GM12878 (cell line): ENCODE measurements at regions not wholly inside any gene's neighbourhood (a gene's known extent, or its start where the extent isn't known, plus 50 kb on each side); places are given as distances from the start of the nearest gene placed in this dataset.

ENCODE experiments used
- ATAC-seq: fragments of 200-7000 bp; cut with Tn5 transposase; 3 replicates; pipeline ENCODE4 v1.9.1; 2020; ENCODE audit warnings: mild to moderate bottlenecking, moderate library complexity
- BruUV-seq: library from RNA; stranded (reverse); fragments of 400-500 nt; replicated peaks from 2 replicates; lab custom pipeline; 2021; lab: Mats Ljungman, UMichigan
- CTCF ChIA-PET: fragments of 300-600 bp; sonication (Branson Sonifier 250); formaldehyde crosslinking; extraction: SDS; loops from one replicate; lab custom pipeline; 2021; ENCODE audit warnings: inconsistent platforms; lab: Yijun Ruan, JAX
- POLR2A ChIA-PET: fragments of 350-600 bp; formaldehyde crosslinking; extraction: SDS; loops from one replicate; lab custom pipeline; 2021; ENCODE audit warnings: inconsistent platforms; lab: Charles Lee
- RAD21 ChIA-PET: fragments of 300-600 bp; sonication (Branson Sonifier 250); formaldehyde crosslinking; loops from one replicate; lab custom pipeline; 2023; ENCODE audit warnings: antibody characterized with exemption; ENCODE audit not compliant: unreplicated experiment; lab: Charles Lee
- SMC1A ChIA-PET: fragments of 300-600 bp; sonication (Branson Sonifier 250); formaldehyde crosslinking; loops from one replicate; lab custom pipeline; 2023; ENCODE audit not compliant: unreplicated experiment, uncharacterized antibody; lab: Charles Lee
- DNase-seq: peaks from one replicate; pipeline ENCODE4 v3.0.0-alpha.2; 2011; ENCODE audit warnings: low read depth, low spot score
- FAIRE-seq: peaks from 3 replicates; lab custom pipeline; 2011; peaks lifted over from hg19 to GRCh38; lab: Jason Lieb, UNC
- H2AFZ ChIP-seq: 2 replicates; pipeline ENCODE4 v1.6.0; 2011; ENCODE audit warnings: low read depth, low read length, control low read depth; ENCODE audit not compliant: control insufficient read depth
- H3K27ac ChIP-seq: 2 replicates; pipeline ENCODE4 v1.5.1; 2011; ENCODE audit warnings: control low read depth; ENCODE audit not compliant: control insufficient read depth, insufficient read depth
- H3K27me3 ChIP-seq, 2 experiments: replicated peaks in 1 of 2; 2 replicates each; pipeline versions ENCODE4 v1.6.0 to v1.6.1; 2011; ENCODE audit warnings: low read length in 1 of 2; ENCODE audit not compliant: control insufficient read depth in 2 of 2, insufficient read depth in 2 of 2
- H3K36me3 ChIP-seq, 2 experiments: 2 replicates each; pipeline ENCODE4 v1.5.1; 2011; ENCODE audit warnings: low read length in 1 of 2; ENCODE audit not compliant: control insufficient read depth in 2 of 2, insufficient read depth in 2 of 2
- H3K4me1 ChIP-seq: 2 replicates; pipeline ENCODE4 v1.6.1; 2011; ENCODE audit warnings: mild to moderate bottlenecking, low read length, moderate library complexity, mixed read lengths; ENCODE audit not compliant: control insufficient read depth, insufficient read depth
- H3K4me2 ChIP-seq: 2 replicates; pipeline ENCODE4 v1.6.0; 2011; ENCODE audit warnings: control low read depth; ENCODE audit not compliant: control insufficient read depth, insufficient read depth
- H3K4me3 ChIP-seq: fragments of 200-600 bp; sonication (generic); 2 replicates; pipeline ENCODE4 v1.5.1; 2016
- H3K79me2 ChIP-seq: 2 replicates; pipeline ENCODE4 v1.6.0; 2011; ENCODE audit warnings: low read length; ENCODE audit not compliant: control insufficient read depth, insufficient read depth
- H3K9ac ChIP-seq: 2 replicates; pipeline ENCODE4 v1.8.0; 2011; ENCODE audit warnings: low read length, control low read depth, mixed read lengths; ENCODE audit not compliant: control insufficient read depth, insufficient read depth
- H3K9me3 ChIP-seq: replicated peaks from 3 replicates; pipeline ENCODE4 v1.5.1; 2011; ENCODE audit warnings: mild to moderate bottlenecking, low read length; ENCODE audit not compliant: control insufficient read depth, insufficient read depth
- H4K20me1 ChIP-seq: 2 replicates; pipeline ENCODE4 v1.6.0; 2011; ENCODE audit not compliant: control insufficient read depth, insufficient read depth
- BCL11A ChIP-seq: IDR thresholded peaks from 2 replicates; pipeline ENCODE4 v1.6.1; 2011; ENCODE audit warnings: low read depth, low read length
- BCL3 ChIP-seq: IDR thresholded peaks from 2 replicates; pipeline ENCODE4 v1.6.1; 2011; ENCODE audit warnings: borderline replicate concordance, low read depth, mild to moderate bottlenecking, moderate library complexity, low read length; ENCODE audit not compliant: insufficient read depth, poor library complexity, severe bottlenecking
- BHLHE40 ChIP-seq, 2 experiments: fragments of 450-650 bp in 1 of 2; IDR thresholded peaks; 2 replicates each; pipeline ENCODE4 v1.6.1; 2011 to 2017; ENCODE audit warnings: low read depth in 2 of 2, borderline replicate concordance in 1 of 2, improper control_type of control experiment in 1 of 2, low read length in 1 of 2, mild to moderate bottlenecking in 1 of 2
- CEBPZ ChIP-seq: fragments of 150-350 bp; IDR thresholded peaks from 2 replicates; pipeline ENCODE4 v1.6.1; 2016; ENCODE audit warnings: low read depth, low read length
- CHD2 ChIP-seq: IDR thresholded peaks from 2 replicates; pipeline ENCODE4 v1.6.1; 2011; ENCODE audit warnings: low read depth, low read length, improper control_type of control experiment, borderline replicate concordance
- JUNB ChIP-seq: IDR thresholded peaks from 2 replicates; pipeline ENCODE4 v1.6.1; 2016; ENCODE audit warnings: antibody characterized with exemption, mild to moderate bottlenecking
- MAX ChIP-seq: IDR thresholded peaks from 2 replicates; pipeline ENCODE4 v1.6.1; 2012; ENCODE audit warnings: low read depth, low read length, improper control_type of control experiment
- MLLT1 ChIP-seq: fragments of 450-650 bp; IDR thresholded peaks from 2 replicates; pipeline ENCODE4 v1.6.1; 2016; ENCODE audit warnings: mild to moderate bottlenecking
- MTA2 ChIP-seq: fragments of 450-650 bp; IDR thresholded peaks from 2 replicates; pipeline ENCODE4 v1.6.1; 2016; ENCODE audit warnings: low read depth, mild to moderate bottlenecking, moderate library complexity
- MYB ChIP-seq: fragments of 150-350 bp; IDR thresholded peaks from 2 replicates; pipeline ENCODE4 v1.6.1; 2014; ENCODE audit warnings: mild to moderate bottlenecking, low read depth, low read length, borderline replicate concordance
- NBN ChIP-seq: fragments of 450-650 bp; IDR thresholded peaks from 2 replicates; pipeline ENCODE4 v1.6.1; 2016
- NFYB ChIP-seq: IDR thresholded peaks from 2 replicates; pipeline ENCODE4 v1.6.1; 2011; ENCODE audit warnings: low read depth, mild to moderate bottlenecking, low read length, improper control_type of control experiment, moderate library complexity; ENCODE audit not compliant: insufficient read depth
- NR2F1 ChIP-seq: fragments of 450-650 bp; conservative IDR thresholded peaks from 2 replicates; pipeline ENCODE4 v1.6.1; 2017; ENCODE audit warnings: mild to moderate bottlenecking
- RB1 ChIP-seq: fragments of 450-650 bp; formaldehyde crosslinking; IDR thresholded peaks from 2 replicates; pipeline ENCODE4 v1.6.1; 2017; ENCODE audit warnings: mild to moderate bottlenecking, borderline replicate concordance
- RELA ChIP-seq: fragments of 450-650 bp; IDR thresholded peaks from 2 replicates; pipeline ENCODE4 v1.8.0; 2014; ENCODE audit warnings: borderline replicate concordance; ENCODE audit not compliant: partially characterized antibody
- TCF3 ChIP-seq: IDR thresholded peaks from 2 replicates; pipeline ENCODE4 v1.6.1; 2012; ENCODE audit warnings: low read depth, mild to moderate bottlenecking, low read length, borderline replicate concordance; ENCODE audit not compliant: insufficient read depth
- USF1 ChIP-seq: IDR thresholded peaks from 2 replicates; pipeline ENCODE4 v1.6.1; 2011; ENCODE audit warnings: borderline replicate concordance, low read depth, mild to moderate bottlenecking, moderate library complexity, mixed read lengths, low read length; ENCODE audit not compliant: insufficient read depth; ENCODE audit errors: extremely low read length
- YBX1 ChIP-seq: fragments of 450-650 bp; IDR thresholded peaks from 2 replicates; pipeline ENCODE4 v1.6.1; 2016; ENCODE audit warnings: antibody characterized with exemption
- WGBS: methylation state at CpG from one replicate; pipeline ENCODE4 v1.1.6; 2016; ENCODE audit warnings: low lambda C conversion rate; ENCODE audit not compliant: insufficient replicate concordance, insufficient coverage; ENCODE audit errors: missing lambda C conversion rate; 5-methylcytosine and 5-hydroxymethylcytosine counted together
- in situ Hi-C: fragments of 300-500 bp; cut with MboI; formaldehyde crosslinking; loops from 9 replicates; pipeline ENCODE4 v1.14.3; 2018; ENCODE audit warnings: mixed read lengths
- intact Hi-C: fragments of 100-400 bp; cut with micrococcal nuclease; formaldehyde crosslinking; loops from one replicate; pipeline ENCODE4 v1.14.2; 2022; ENCODE audit not compliant: unreplicated experiment

GRCh38 chr9:14396171-14396570 lies 82.2 kb upstream of the NFIB start:
- BruUV-seq, result no TSS peak
- ChIA-PET SMC1A (no interaction called here), RAD21 (no interaction called here), POLR2A (no interaction called here), CTCF (no interaction called here)
- in situ Hi-C loops, result no loop called here
- no peaks in the 10 kb centered on the region for H4K20me1 ChIP-seq
- no peak overlapping the region for H3K27ac ChIP-seq
- FAIRE-seq (no peak), ATAC-seq (no peak), DNase-seq (no peak)
- intact Hi-C loops, result no loop called here
- H3K36me3 ChIP-seq, result no peaks in the 10 kb centered on the region
- H2AFZ ChIP-seq, result no peak overlapping the region
- WGBS, result 5% methylated on average over 5 of the region's 5 CpGs
- H3K79me2 ChIP-seq, result no peaks in the 10 kb centered on the region
- no peaks in the 10 kb centered on the region for H3K4me1 ChIP-seq
- H3K4me3 ChIP-seq, result no peak overlapping the region
- H3K27me3 ChIP-seq, result no peaks in the 10 kb centered on the region
- no peak overlapping the region for H3K9ac ChIP-seq
- H3K9me3 ChIP-seq, result no peaks in the 10 kb centered on the region
- no peak overlapping the region for H3K4me2 ChIP-seq
- no peak for TF ChIP-seq YBX1
- TF ChIP-seq CHD2, result no peak
- no peak for TF ChIP-seq TCF3
- TF ChIP-seq MTA2, result no peak
- no peak for TF ChIP-seq RB1
- TF ChIP-seq BHLHE40 (IDR thresholded peaks at IDR 0.05; ENCODE audit: borderline replicate concordance in 1 of 2, low read depth in 2 of 2, low read length in 1 of 2), result no peak
- TF ChIP-seq NBN, result no peak
- no peak for TF ChIP-seq BCL3
- TF ChIP-seq RELA, result no peak
- no peak for TF ChIP-seq JUNB
- TF ChIP-seq CEBPZ, result no peak
- no peak for TF ChIP-seq NR2F1
- no peak for TF ChIP-seq MAX
- TF ChIP-seq USF1, result no peak
- no peak for TF ChIP-seq NFYB
- no peak for TF ChIP-seq BCL11A
- no peak for TF ChIP-seq MLLT1
- TF ChIP-seq MYB, result no peak
